ENCODE measurements at regions not wholly inside any gene's neighbourhood (a gene's known extent, or its start where the extent isn't known, plus 50 kb on each side); places are given as distances from the start of the nearest gene placed in this dataset.
"Not testable (repeated sequence)": the region's sequence is repeated elsewhere in the genome, so short reads cannot be mapped to it uniquely, and the experiment has no call there.

DNA sequence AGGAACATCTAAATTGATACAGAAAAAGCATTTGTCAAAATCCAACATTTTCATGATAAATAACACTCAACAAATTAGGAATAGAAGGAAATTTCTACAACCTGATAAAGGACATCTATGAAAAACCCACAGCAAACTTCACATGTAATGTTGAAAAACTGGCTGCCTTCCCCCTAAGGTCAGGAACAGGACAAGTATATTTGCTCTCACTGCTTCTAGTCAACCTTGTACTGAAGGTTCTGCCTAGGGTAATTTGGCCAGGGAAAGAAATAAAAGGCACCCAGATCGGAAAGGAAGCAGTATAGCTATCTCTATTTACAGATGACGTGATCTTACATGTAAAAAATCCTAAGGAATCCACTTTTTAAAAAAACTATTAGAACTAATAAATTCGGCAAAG, 97.1 kb upstream of the USP9X start (continued):
- TF ChIP-seq, protein P1, sequence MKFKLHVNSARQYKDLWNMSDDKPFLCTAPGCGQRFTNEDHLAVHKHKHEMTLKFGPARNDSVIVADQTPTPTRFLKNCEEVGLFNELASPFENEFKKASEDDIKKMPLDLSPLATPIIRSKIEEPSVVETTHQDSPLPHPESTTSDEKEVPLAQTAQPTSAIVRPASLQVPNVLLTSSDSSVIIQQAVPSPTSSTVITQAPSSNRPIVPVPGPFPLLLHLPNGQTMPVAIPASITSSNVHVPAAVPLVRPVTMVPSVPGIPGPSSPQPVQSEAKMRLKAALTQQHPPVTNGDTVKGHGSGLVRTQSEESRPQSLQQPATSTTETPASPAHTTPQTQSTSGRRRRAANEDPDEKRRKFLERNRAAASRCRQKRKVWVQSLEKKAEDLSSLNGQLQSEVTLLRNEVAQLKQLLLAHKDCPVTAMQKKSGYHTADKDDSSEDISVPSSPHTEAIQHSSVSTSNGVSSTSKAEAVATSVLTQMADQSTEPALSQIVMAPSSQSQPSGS (tag by site-specific recombination; IDR thresholded peaks at IDR 0.05; ENCODE audit: low read depth), result no peak
- TF ChIP-seq ZNF10 (tag by site-specific recombination; IDR thresholded peaks at IDR 0.05), result no peak
- no peak for TF ChIP-seq ZNF426 (tag by site-specific recombination; IDR thresholded peaks at IDR 0.05)
- no peak for TF ChIP-seq ZNF549 (tag by site-specific recombination; IDR thresholded peaks at IDR 0.05)
- TF ChIP-seq ZNF274 (IDR thresholded peaks at IDR 0.05; ENCODE audit: low read length), result no peak
- no peak for TF ChIP-seq ZNF274 (tag by site-specific recombination; IDR thresholded peaks at IDR 0.05; ENCODE audit: borderline replicate concordance)

DNA sequence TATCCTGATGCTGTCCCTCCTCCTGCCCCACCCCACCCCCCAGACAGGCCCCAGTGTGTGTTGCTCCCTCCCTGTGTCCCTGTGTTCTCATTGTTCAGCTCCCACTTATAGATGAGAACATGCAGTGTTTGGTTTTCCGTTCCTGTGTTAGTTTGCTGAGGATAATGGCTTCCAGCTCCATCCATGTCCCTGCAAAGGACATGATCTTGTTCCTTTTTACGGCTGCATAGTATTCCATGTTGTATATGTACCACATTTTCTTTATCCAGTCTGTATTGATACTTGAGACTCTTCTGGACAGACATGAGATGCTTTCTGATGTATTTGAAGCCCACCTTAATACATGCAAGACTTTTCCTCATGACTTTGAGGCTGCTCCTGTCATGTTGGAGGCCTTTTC, 91.8 kb upstream of the USP9X start:
- H3K9me3 ChIP-seq (ENCODE audit: control insufficient read depth, insufficient read depth, low read depth, low read length); H3K36me3 ChIP-seq (ENCODE audit: control insufficient read depth in 2 of 2, insufficient read depth in 1 of 2, low read length in 2 of 2); H3K4me3 ChIP-seq (ENCODE audit: low read depth, low read length); POLR2A ChIA-PET; H3K4me1 ChIP-seq (ENCODE audit: control insufficient read depth, insufficient read depth, low read length); H3K27ac ChIP-seq (ENCODE audit: extremely low read depth, low read depth, low read length); CTCF ChIA-PET: not testable (repeated sequence)
- peak; percentile 94 for TF ChIP-seq ZNF146 (tag by site-specific recombination; IDR thresholded peaks at IDR 0.05)

DNA sequence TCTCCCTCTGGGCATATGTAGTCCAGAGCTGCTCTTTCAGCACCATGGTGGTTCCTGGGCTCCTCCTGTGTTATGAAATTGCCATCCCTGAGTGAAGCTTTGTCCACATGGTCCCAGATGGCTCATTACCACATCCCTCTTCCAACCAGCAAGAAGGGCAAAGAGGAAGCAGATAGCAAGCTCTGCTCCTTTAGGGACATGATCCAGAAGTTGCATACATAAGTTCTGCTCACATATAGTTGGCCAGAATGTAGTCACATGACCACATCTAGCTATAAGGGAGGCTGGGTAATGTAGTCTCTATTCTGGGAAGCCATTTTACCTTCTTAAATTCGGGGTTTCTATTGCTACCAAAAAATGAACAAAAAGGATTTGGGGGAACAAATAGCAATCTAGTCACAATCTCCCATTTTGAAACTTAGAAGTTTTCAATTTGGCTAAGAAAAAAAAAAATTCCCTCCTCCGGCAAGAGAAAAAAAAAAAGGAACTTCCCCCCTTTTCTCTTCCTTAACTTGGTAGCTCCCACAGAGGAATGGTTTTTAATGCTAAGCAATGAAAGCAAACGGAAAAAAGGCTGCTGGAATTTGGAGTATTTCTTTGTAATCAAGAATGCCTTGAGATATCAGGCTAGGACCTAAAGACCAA, 88.2 kb upstream of the USP9X start:
- ChIA-PET POLR2A (interaction anchor here (0.5 to 1.3 kb wide), 5 partner anchors 8 to 1305 kb away, joined by 3 to 5 read pairs (median 5); partner anchors contain the start of gene USP9X), CTCF (interaction anchor here (0.6 to 0.8 kb wide), 4 partner anchors 8 to 141 kb away, joined by 3 to 5 read pairs (median 3); no protein-coding TSS in a partner anchor)
- Histone ChIP-seq H3K9me3 (ENCODE audit: control insufficient read depth, insufficient read depth, low read depth, low read length) (no peaks in the 10 kb centered on the region), H3K36me3 (ENCODE audit: control insufficient read depth in 2 of 2, insufficient read depth in 1 of 2, low read length in 2 of 2) (no peaks in the 10 kb centered on the region; a peak in 1 of 3 replicates), H3K27ac (ENCODE audit: extremely low read depth, low read depth, low read length) (no peak overlapping the region), H3K4me1 (ENCODE audit: control insufficient read depth, insufficient read depth, low read length) (no peaks in the 10 kb centered on the region), H3K4me3 (ENCODE audit: low read depth, low read length) (no peak overlapping the region)
- TF ChIP-seq, protein P2, sequence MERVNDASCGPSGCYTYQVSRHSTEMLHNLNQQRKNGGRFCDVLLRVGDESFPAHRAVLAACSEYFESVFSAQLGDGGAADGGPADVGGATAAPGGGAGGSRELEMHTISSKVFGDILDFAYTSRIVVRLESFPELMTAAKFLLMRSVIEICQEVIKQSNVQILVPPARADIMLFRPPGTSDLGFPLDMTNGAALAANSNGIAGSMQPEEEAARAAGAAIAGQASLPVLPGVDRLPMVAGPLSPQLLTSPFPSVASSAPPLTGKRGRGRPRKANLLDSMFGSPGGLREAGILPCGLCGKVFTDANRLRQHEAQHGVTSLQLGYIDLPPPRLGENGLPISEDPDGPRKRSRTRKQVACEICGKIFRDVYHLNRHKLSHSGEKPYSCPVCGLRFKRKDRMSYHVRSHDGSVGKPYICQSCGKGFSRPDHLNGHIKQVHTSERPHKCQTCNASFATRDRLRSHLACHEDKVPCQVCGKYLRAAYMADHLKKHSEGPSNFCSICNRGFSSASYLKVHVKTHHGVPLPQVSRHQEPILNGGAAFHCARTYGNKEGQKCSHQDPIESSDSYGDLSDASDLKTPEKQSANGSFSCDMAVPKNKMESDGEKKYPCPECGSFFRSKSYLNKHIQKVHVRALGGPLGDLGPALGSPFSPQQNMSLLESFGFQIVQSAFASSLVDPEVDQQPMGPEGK (tag by site-specific recombination; IDR thresholded peaks at IDR 0.05), result no peak
- no peak for TF ChIP-seq ZNF19 (tag by site-specific recombination; IDR thresholded peaks at IDR 0.05; ENCODE audit: low read depth)
- TF ChIP-seq ZNF112 (tag by site-specific recombination; IDR thresholded peaks at IDR 0.05), result no peak
- TF ChIP-seq ZNF501 (tag by site-specific recombination; IDR thresholded peaks at IDR 0.05), result no peak
- TF ChIP-seq YY2 (tag by site-specific recombination; IDR thresholded peaks at IDR 0.05), result peak; percentile 72; the same call in 1 of the 2 replicates
- TF ChIP-seq ZNF433 (tag by site-specific recombination; IDR thresholded peaks at IDR 0.05; ENCODE audit: low read depth), result no peak
- no peak for TF ChIP-seq ZNF610 (tag by site-specific recombination; IDR thresholded peaks at IDR 0.05; ENCODE audit: borderline replicate concordance)
- no peak for TF ChIP-seq ZNF571 (tag by site-specific recombination; IDR thresholded peaks at IDR 0.05)
- TF ChIP-seq ZNF530 (tag by site-specific recombination; IDR thresholded peaks at IDR 0.05; ENCODE audit: low read depth), result no peak
- TF ChIP-seq ZNF777 (tag by site-specific recombination; IDR thresholded peaks at IDR 0.05; ENCODE audit: borderline replicate concordance), result no peak
- TF ChIP-seq, protein P3, sequence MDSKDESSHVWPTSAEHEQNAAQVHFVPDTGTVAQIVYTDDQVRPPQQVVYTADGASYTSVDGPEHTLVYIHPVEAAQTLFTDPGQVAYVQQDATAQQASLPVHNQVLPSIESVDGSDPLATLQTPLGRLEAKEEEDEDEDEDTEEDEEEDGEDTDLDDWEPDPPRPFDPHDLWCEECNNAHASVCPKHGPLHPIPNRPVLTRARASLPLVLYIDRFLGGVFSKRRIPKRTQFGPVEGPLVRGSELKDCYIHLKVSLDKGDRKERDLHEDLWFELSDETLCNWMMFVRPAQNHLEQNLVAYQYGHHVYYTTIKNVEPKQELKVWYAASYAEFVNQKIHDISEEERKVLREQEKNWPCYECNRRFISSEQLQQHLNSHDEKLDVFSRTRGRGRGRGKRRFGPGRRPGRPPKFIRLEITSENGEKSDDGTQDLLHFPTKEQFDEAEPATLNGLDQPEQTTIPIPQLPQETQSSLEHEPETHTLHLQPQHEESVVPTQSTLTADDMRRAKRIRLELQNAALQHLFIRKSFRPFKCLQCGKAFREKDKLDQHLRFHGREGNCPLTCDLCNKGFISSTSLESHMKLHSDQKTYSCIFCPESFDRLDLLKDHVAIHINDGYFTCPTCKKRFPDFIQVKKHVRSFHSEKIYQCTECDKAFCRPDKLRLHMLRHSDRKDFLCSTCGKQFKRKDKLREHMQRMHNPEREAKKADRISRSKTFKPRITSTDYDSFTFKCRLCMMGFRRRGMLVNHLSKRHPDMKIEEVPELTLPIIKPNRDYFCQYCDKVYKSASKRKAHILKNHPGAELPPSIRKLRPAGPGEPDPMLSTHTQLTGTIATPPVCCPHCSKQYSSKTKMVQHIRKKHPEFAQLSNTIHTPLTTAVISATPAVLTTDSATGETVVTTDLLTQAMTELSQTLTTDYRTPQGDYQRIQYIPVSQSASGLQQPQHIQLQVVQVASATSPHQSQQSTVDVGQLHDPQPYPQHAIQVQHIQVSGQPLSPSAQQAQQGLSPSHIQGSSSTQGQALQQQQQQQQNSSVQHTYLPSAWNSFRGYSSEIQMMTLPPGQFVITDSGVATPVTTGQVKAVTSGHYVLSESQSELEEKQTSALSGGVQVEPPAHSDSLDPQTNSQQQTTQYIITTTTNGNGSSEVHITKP (tag by site-specific recombination; IDR thresholded peaks at IDR 0.05), result peak; percentile 99
- TF ChIP-seq GFI1B (tag by site-specific recombination; IDR thresholded peaks at IDR 0.05), result no peak
- TF ChIP-seq ZFP41 (tag by site-specific recombination; IDR thresholded peaks at IDR 0.05; ENCODE audit: borderline replicate concordance), result no peak
- TF ChIP-seq ZSCAN30 (tag by site-specific recombination; IDR thresholded peaks at IDR 0.05), result no peak
- no peak for TF ChIP-seq SCRT1 (tag by site-specific recombination; IDR thresholded peaks at IDR 0.05; ENCODE audit: borderline replicate concordance)
- no peak for TF ChIP-seq GLIS1 (tag by site-specific recombination; IDR thresholded peaks at IDR 0.05)
- no peak for TF ChIP-seq ZNF654 (tag by site-specific recombination; IDR thresholded peaks at IDR 0.05; ENCODE audit: low read depth)
- no peak for TF ChIP-seq ZNF626 (tag by site-specific recombination; IDR thresholded peaks at IDR 0.05)

All from HEK293 (cell line).